Astrocyte of the spinal cord (primary cell): ENCODE measurements at regions not wholly inside any gene's neighbourhood (a gene's known extent, or its start where the extent isn't known, plus 50 kb on each side); places are given as distances from the start of the nearest gene placed in this dataset.

ENCODE experiments used
- DNase-seq: peaks from one replicate; pipeline ENCODE4 v3.0.0; 2011; ENCODE audit warnings: low read depth, low spot score
- H3K4me3 ChIP-seq: 2 replicates; pipeline ENCODE4 v1.5.1; 2011; ENCODE audit warnings: low read depth, mild to moderate bottlenecking, low read length, moderate library complexity
- CTCF ChIP-seq: IDR thresholded peaks from 2 replicates; pipeline ENCODE4 v1.5.1; 2012; ENCODE audit warnings: low read depth, mild to moderate bottlenecking, low read length, inconsistent platforms
- in situ Hi-C: cut with HindIII; loops from 2 replicates; pipeline ENCODE4 v1.10.0; 2017; ENCODE audit warnings: low sequenced_read_pairs

- TF ChIP-seq CTCF, result no peak
- H3K4me3 ChIP-seq, result no peak overlapping the region
- no peak for DNase-seq
- in situ Hi-C loops, result no loop called here
These were observed 852.3 kb upstream of the TMEM132C start for GRCh38 chr12:127414636-127415035.

GRCh38 chr12:127416796-127417195 is 850.2 kb upstream of the TMEM132C start:
- no peak overlapping the region for H3K4me3 ChIP-seq
- peak; percentile 59 for DNase-seq
- TF ChIP-seq CTCF, result no peak
- in situ Hi-C loops, result no loop called here

GRCh38 chr12:127419111-127419510 is 847.9 kb upstream of the TMEM132C start:
- in situ Hi-C loops, result no loop called here
- no peak for DNase-seq
- H3K4me3 ChIP-seq, result no peak overlapping the region
- TF ChIP-seq CTCF, result no peak

- DNase-seq, result no peak
- TF ChIP-seq CTCF, result no peak
- H3K4me3 ChIP-seq, result no peak overlapping the region
- in situ Hi-C loops, result no loop called here
These were observed 845.4 kb upstream of the TMEM132C start for GRCh38 chr12:127421614-127422013.

- no peak for DNase-seq
- in situ Hi-C loops, result no loop called here
- H3K4me3 ChIP-seq, result no peak overlapping the region
- TF ChIP-seq CTCF, result no peak
These were observed 843.9 kb upstream of the TMEM132C start for GRCh38 chr12:127422935-127423566.

- no peak overlapping the region for H3K4me3 ChIP-seq
- no peak for TF ChIP-seq CTCF
- DNase-seq, result no peak
- in situ Hi-C loops, result no loop called here
These were observed 841.5 kb upstream of the TMEM132C start for GRCh38 chr12:127425474-127425873.

- no peak overlapping the region for H3K4me3 ChIP-seq
- in situ Hi-C loops, result no loop called here
- no peak for DNase-seq
- no peak for TF ChIP-seq CTCF
These were observed 838.5 kb upstream of the TMEM132C start for GRCh38 chr12:127428420-127428819.
